Loucy (cell line): ENCODE measurements at regions not wholly inside any gene's neighbourhood (a gene's known extent, or its start where the extent isn't known, plus 50 kb on each side); places are given as distances from the start of the nearest gene placed in this dataset.

Experiments used
- H2AFZ ChIP-seq: fragments of 200-600 bp; sonication (generic); 2 replicates; pipeline ENCODE4 v1.6.0; 2016; ENCODE audit warnings: antibody characterized with exemption, mild to moderate bottlenecking, low read length, moderate library complexity
- H3F3A ChIP-seq: fragments of 200-600 bp; 2 replicates; pipeline ENCODE4 v1.6.0; 2016; ENCODE audit warnings: antibody characterized with exemption, low read depth, mild to moderate bottlenecking
- H3K27me3 ChIP-seq: fragments of 200-600 bp; sonication (generic); 2 replicates; pipeline ENCODE4 v1.6.1; 2014; ENCODE audit warnings: low read length, mild to moderate bottlenecking; ENCODE audit not compliant: insufficient read depth, poor library complexity, severe bottlenecking
- H3K36me3 ChIP-seq: fragments of 200-600 bp; sonication (generic); 2 replicates; pipeline ENCODE4 v1.6.1; 2016; ENCODE audit warnings: low read length; ENCODE audit not compliant: insufficient read depth
- H3K4me1 ChIP-seq: fragments of 200-600 bp; sonication (generic); 2 replicates; pipeline ENCODE4 v1.5.1; 2014; ENCODE audit warnings: low read length, mild to moderate bottlenecking; ENCODE audit not compliant: insufficient read depth, poor library complexity, severe bottlenecking
- H3K4me2 ChIP-seq: fragments of 200-600 bp; sonication (generic); 2 replicates; pipeline ENCODE4 v1.6.0; 2014; ENCODE audit warnings: antibody characterized with exemption, low read length, low read depth, mild to moderate bottlenecking; ENCODE audit not compliant: poor library complexity, severe bottlenecking
- H3K4me3 ChIP-seq: fragments of 200-600 bp; sonication (generic); 2 replicates; pipeline ENCODE4 v1.5.1; 2014; ENCODE audit warnings: low read length, mild to moderate bottlenecking, mixed read lengths; ENCODE audit not compliant: poor library complexity, severe bottlenecking
- H3K79me2 ChIP-seq: fragments of 200-600 bp; sonication (generic); 2 replicates; pipeline ENCODE4 v1.6.1; 2014; ENCODE audit warnings: low read length; ENCODE audit not compliant: insufficient read depth
- H3K9ac ChIP-seq: fragments of 200-600 bp; sonication (generic); 2 replicates; pipeline ENCODE4 v1.6.0; 2014; ENCODE audit warnings: mild to moderate bottlenecking, low read depth, low read length, moderate library complexity; ENCODE audit not compliant: poor library complexity, severe bottlenecking
- H3K9me2 ChIP-seq: fragments of 200-600 bp; sonication (generic); replicated peaks from 2 replicates; pipeline ENCODE4 v1.6.1; 2016; ENCODE audit warnings: low read depth, low read length, mixed read lengths
- H3K9me3 ChIP-seq: fragments of 200-600 bp; sonication (generic); 2 replicates; pipeline ENCODE4 v1.6.1; 2014; ENCODE audit warnings: mild to moderate bottlenecking, antibody characterized with exemption, low read length, low read depth; ENCODE audit not compliant: insufficient read depth
- H4K20me1 ChIP-seq: fragments of 200-600 bp; sonication (generic); 2 replicates; pipeline ENCODE4 v1.6.0; 2014; ENCODE audit warnings: antibody characterized with exemption, low read length, mild to moderate bottlenecking; ENCODE audit not compliant: insufficient read depth, poor library complexity, severe bottlenecking
- EZH2phosphoT487 ChIP-seq: fragments of 200-600 bp; IDR thresholded peaks from 2 replicates; pipeline ENCODE4 v1.6.1; 2018; ENCODE audit warnings: antibody characterized with exemption, mild to moderate bottlenecking, moderate library complexity, borderline replicate concordance
- TF ChIP-seq, protein P1 (sequence below): fragments of 200-600 bp; sonication (generic); conservative IDR thresholded peaks from 2 replicates; pipeline ENCODE4 v1.5.1; 2014; ENCODE audit warnings: mild to moderate bottlenecking, antibody characterized with exemption, low read length

DNA sequence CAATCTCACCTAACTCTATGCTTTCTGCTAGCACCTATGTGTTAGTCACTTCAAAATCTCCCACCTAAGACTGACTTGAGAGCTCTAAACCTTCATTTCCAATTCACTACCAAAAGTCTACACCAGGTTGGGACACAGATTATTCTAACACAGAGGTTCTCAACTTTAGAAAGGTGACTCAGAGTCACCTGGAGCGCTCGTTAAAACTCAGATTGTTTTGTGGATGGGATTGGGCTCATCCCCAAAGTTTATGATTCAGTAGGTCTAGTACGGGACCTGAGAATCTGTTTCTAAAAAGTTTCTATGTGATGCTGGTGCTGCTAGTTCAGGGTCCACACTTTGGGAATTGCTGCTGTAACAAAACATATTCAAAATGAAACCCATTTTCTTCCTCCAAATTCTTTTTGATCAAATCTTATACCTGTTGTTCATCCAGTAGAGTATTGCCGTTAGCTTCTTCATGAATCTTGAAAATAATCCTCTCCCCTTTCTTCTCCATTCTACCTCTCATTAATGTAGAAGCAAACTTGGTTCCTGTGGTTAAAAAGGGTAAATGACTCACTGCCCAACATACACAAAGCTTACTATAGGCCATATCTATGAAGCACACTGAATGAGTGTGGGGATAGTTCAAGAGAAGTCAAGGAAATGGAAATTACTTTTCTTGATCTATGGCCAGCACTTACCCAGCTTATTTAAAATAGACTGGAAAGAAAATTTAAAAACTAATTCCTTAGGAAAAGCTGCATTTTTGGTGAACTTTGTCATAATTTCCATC, 206.7 kb downstream of the KIF21A start:
- H3K36me3 ChIP-seq: no peaks in the 10 kb centered on the region
- H3K4me3 ChIP-seq: no peak overlapping the region

DNA sequence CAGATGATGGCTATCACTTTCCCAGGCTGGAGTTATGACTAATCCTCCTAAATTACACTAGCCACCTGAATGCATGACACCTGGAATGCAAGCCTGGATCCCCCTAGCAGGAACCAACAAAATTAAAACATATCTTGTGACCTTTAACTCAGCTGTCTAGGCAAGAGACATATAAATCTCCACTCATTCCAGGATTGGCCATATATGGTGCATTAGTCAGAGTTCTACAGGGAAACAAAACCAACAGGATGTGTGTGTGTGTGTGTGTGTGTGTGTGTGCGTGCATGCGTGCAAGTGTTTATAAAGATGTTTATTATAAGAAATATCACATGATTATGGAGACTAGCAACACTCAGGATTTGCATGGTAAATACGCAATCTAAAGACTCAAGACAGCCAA, 212.8 kb downstream of the KIF21A start:
- no peak for TF ChIP-seq EZH2phosphoT487
- TF ChIP-seq, protein P1, sequence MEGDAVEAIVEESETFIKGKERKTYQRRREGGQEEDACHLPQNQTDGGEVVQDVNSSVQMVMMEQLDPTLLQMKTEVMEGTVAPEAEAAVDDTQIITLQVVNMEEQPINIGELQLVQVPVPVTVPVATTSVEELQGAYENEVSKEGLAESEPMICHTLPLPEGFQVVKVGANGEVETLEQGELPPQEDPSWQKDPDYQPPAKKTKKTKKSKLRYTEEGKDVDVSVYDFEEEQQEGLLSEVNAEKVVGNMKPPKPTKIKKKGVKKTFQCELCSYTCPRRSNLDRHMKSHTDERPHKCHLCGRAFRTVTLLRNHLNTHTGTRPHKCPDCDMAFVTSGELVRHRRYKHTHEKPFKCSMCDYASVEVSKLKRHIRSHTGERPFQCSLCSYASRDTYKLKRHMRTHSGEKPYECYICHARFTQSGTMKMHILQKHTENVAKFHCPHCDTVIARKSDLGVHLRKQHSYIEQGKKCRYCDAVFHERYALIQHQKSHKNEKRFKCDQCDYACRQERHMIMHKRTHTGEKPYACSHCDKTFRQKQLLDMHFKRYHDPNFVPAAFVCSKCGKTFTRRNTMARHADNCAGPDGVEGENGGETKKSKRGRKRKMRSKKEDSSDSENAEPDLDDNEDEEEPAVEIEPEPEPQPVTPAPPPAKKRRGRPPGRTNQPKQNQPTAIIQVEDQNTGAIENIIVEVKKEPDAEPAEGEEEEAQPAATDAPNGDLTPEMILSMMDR: no peak
- Histone ChIP-seq H3K9me3 (no peaks in the 10 kb centered on the region), H3K9me2 (no peaks in the 10 kb centered on the region), H3F3A (no peaks in the 10 kb centered on the region), H3K9ac (no peak overlapping the region), H3K4me1 (no peaks in the 10 kb centered on the region), H3K27me3 (no peaks in the 10 kb centered on the region), H3K4me2 (no peak overlapping the region), H3K4me3 (no peak overlapping the region), H3K36me3 (no peaks in the 10 kb centered on the region), H2AFZ (no peak overlapping the region), H3K79me2 (no peaks in the 10 kb centered on the region), H4K20me1 (no peaks in the 10 kb centered on the region)

More for the DNA sequence above, 206.7 kb downstream of the KIF21A start:
- Histone ChIP-seq H3F3A (no peaks in the 10 kb centered on the region), H3K4me2 (no peak overlapping the region), H3K9me2 (no peaks in the 10 kb centered on the region), H2AFZ (no peak overlapping the region), H3K27me3 (no peaks in the 10 kb centered on the region), H3K9me3 (no peaks in the 10 kb centered on the region), H4K20me1 (no peaks in the 10 kb centered on the region), H3K4me1 (no peaks in the 10 kb centered on the region), H3K79me2 (no peaks in the 10 kb centered on the region), H3K9ac (no peak overlapping the region)
- no peak for TF ChIP-seq EZH2phosphoT487
- TF ChIP-seq, protein P1: no peak

DNA sequence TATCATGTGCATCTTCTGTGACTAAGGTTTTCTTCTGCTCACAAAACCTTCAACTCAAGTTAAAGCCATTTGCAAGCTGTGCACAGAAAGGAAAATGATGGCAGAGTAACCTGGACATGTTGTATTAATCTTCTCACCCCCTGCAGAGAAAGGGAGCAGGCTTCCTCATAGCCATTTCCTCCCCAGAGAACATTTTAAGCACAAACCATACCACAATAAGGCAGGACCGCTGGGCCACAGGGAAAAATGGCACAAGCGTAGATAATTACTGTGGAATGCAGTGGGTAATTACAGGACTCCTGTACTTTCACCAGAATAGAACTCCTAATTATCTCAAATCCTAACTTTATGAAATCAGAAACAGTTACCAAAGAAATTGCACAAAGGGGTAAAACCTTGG, 215.7 kb downstream of the KIF21A start:
- Histone ChIP-seq H3K9me2 (no peaks in the 10 kb centered on the region), H3K36me3 (no peaks in the 10 kb centered on the region), H3K9ac (no peak overlapping the region), H3K4me2 (no peak overlapping the region), H2AFZ (no peak overlapping the region), H3K79me2 (no peaks in the 10 kb centered on the region), H3K4me3 (no peak overlapping the region), H3F3A (no peaks in the 10 kb centered on the region), H3K27me3 (no peaks in the 10 kb centered on the region), H3K9me3 (no peaks in the 10 kb centered on the region; the same call in 1 of the 2 replicates), H3K4me1 (no peaks in the 10 kb centered on the region), H4K20me1 (no peaks in the 10 kb centered on the region)
- TF ChIP-seq EZH2phosphoT487: no peak
- TF ChIP-seq, protein P1: no peak
